ENCODE measurements at regions not wholly inside any gene's neighbourhood (a gene's known extent, or its start where the extent isn't known, plus 50 kb on each side); places are given as distances from the start of the nearest gene placed in this dataset.

DNA sequence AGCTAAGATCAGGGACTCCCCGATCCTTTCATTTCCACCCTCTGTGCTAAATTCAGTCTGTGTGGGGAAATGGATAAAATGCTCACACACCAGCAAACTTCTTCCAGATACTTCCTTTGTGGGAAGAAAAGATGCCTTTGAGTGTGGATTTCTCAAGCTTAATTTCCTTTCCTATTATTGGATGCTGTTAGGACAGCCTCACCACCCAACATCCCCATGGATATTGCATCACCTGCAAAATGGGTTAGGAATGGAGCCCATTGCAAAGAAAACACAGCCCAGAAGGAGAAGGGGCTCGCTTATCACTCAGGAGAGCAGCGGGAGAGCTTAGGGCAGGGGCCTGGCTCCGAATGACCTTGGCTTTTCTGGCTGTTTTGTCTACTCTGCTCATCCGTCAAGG, 272.2 kb downstream of the CDC5L start:
- TF ChIP-seq CTCF (IDR thresholded peaks at IDR 0.05), result no peak
- no peak for TF ChIP-seq POLR2A (IDR thresholded peaks at IDR 0.05)
- TF ChIP-seq POLR2AphosphoS5 (IDR thresholded peaks at IDR 0.05), result no peak
- TF ChIP-seq EP300 (IDR thresholded peaks at IDR 0.05), result no peak

Data from suprapubic skin (tissue), 4 donors.